ENCODE measurements at regions not wholly inside any gene's neighbourhood (a gene's known extent, or its start where the extent isn't known, plus 50 kb on each side); places are given as distances from the start of the nearest gene placed in this dataset.

DNA sequence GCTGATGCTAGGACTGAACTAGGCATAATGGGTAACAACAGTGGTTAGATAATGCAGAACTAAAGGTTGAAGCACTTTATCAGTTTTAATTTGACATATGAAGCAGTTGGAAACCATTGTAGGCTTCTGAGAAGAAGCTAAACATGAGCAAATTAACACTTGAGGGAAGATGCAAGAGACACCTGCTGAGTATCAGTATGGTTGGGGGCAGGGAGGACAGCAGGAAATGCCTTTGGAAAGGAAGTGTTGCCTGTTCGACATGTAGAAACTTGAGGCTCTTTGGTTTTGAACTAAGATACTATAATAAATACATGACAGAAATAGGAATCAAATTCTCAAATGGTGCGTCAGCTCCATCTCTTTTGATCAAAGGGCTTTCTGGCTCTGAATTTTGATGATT is 115.6 kb downstream of the FHIP1A start:
- no peak for TF ChIP-seq POLR2A (IDR thresholded peaks at IDR 0.05)
- TF ChIP-seq, protein P1, sequence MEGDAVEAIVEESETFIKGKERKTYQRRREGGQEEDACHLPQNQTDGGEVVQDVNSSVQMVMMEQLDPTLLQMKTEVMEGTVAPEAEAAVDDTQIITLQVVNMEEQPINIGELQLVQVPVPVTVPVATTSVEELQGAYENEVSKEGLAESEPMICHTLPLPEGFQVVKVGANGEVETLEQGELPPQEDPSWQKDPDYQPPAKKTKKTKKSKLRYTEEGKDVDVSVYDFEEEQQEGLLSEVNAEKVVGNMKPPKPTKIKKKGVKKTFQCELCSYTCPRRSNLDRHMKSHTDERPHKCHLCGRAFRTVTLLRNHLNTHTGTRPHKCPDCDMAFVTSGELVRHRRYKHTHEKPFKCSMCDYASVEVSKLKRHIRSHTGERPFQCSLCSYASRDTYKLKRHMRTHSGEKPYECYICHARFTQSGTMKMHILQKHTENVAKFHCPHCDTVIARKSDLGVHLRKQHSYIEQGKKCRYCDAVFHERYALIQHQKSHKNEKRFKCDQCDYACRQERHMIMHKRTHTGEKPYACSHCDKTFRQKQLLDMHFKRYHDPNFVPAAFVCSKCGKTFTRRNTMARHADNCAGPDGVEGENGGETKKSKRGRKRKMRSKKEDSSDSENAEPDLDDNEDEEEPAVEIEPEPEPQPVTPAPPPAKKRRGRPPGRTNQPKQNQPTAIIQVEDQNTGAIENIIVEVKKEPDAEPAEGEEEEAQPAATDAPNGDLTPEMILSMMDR (IDR thresholded peaks at IDR 0.05), result no peak

Data from body of pancreas (tissue), 4 donors.